ENCODE measurements at regions not wholly inside any gene's neighbourhood (a gene's known extent, or its start where the extent isn't known, plus 50 kb on each side); places are given as distances from the start of the nearest gene placed in this dataset.

- peaks cover 2% of the 10 kb centered on the region for H3K27me3 ChIP-seq (ENCODE audit: control insufficient read depth, insufficient read depth, low read length)
- 100% methylated on average over 1 of the region's 5 CpGs for WGBS (ENCODE audit: insufficient coverage, low lambda C conversion rate)
- H3K27ac ChIP-seq (ENCODE audit: low read length) = no peak overlapping the region
- no peaks in the 10 kb centered on the region for H3K36me3 ChIP-seq (ENCODE audit: control insufficient read depth, insufficient read depth, low read length)
- no peaks in the 10 kb centered on the region for H3K9me3 ChIP-seq (ENCODE audit: control insufficient read depth, low read depth, low read length)
- no peaks in the 10 kb centered on the region for H3K4me1 ChIP-seq (ENCODE audit: control insufficient read depth, insufficient read depth, low read length)
- no peak overlapping the region for H3K4me3 ChIP-seq (ENCODE audit: low read length)
- DNase-seq = no peak
Observed at GRCh38 chr2:111636905-111637304, 247.1 kb downstream of the ANAPC1 start.

- DNase-seq = no peak
- peaks cover 2% of the 10 kb centered on the region for H3K27me3 ChIP-seq (ENCODE audit: control insufficient read depth, insufficient read depth, low read length)
- no CpG with 5 or more reads among the region's 4 CpGs for WGBS (ENCODE audit: insufficient coverage, low lambda C conversion rate)
Observed at GRCh38 chr2:111638274-111638877, 245.6 kb downstream of the ANAPC1 start.

DNA sequence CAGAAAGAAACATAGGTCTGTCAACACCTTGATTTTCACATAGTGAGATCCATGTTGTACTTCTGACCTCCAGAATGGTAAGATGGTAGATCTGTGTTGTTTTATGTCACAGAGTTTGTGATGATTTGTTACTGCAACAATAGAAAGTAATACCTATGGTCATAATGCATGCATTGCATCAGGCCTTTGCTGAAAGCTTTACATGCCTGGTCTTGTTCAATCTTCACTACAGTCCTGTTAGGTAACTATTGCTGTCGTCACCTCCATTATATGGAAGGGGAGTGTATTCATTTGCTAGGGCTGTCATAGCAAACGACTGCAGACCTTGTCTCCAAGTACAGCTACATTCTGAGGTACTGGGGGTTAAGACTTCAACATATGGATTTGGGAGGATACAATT lies 243.5 kb downstream of the ANAPC1 start:
- no peaks in the 10 kb centered on the region for H3K4me1 ChIP-seq (ENCODE audit: control insufficient read depth, insufficient read depth, low read length)
- no peaks in the 10 kb centered on the region for H3K27me3 ChIP-seq (ENCODE audit: control insufficient read depth, insufficient read depth, low read length)
- no peaks in the 10 kb centered on the region for H3K36me3 ChIP-seq (ENCODE audit: control insufficient read depth, insufficient read depth, low read length)
- DNase-seq = no peak
- whole genome bisulfite sequencing (ENCODE audit: insufficient coverage, low lambda C conversion rate) = no CpG with 5 or more reads among the region's 2 CpGs
- H3K4me3 ChIP-seq (ENCODE audit: low read length) = no peak overlapping the region
- H3K9me3 ChIP-seq (ENCODE audit: control insufficient read depth, low read depth, low read length) = no peaks in the 10 kb centered on the region
- H3K27ac ChIP-seq (ENCODE audit: low read length) = no peak overlapping the region

More at GRCh38 chr2:111638274-111638877, 245.6 kb downstream of the ANAPC1 start:
- Histone ChIP-seq H3K9me3 (ENCODE audit: control insufficient read depth, low read depth, low read length) (no peaks in the 10 kb centered on the region), H3K4me1 (ENCODE audit: control insufficient read depth, insufficient read depth, low read length) (no peaks in the 10 kb centered on the region), H3K4me3 (ENCODE audit: low read length) (no peak overlapping the region), H3K36me3 (ENCODE audit: control insufficient read depth, insufficient read depth, low read length) (no peaks in the 10 kb centered on the region), H3K27ac (ENCODE audit: low read length) (no peak overlapping the region)

DNA sequence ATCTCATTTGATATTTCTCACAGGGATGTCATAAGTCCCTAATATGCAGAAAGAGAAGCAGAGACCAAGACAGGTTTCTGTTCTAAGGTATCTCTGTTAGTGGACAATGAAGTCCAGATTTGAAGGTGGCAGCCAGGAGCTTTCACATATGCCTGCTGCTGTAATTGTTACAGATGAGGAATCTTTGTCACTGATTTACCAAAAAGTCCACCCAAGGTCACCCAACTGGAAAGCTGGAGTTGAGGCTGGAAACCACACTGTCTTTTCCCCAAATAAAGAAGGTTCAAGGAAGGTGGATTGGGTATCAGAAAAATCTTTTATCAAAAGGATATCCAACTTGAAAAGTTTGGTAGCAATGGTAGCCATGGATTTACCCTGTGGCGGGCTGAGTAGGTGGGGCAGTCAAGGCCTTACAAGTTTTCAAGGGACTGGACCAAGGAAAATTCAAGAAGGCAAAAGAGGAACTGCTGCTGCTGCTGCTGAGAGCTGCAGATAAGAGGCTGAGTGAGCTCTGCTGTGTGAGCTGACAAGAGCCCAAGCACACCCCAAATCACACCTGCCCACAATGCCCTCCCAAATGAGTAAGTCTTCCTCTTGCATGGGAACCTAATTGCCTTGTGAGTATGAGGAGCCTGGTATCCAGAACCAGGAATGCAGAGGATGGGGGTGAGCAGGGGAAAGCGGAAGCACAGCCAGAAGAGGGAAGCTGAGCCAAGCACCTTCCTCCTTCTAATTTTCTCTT lies 241.2 kb downstream of the ANAPC1 start:
- no peaks in the 10 kb centered on the region for H3K4me1 ChIP-seq (ENCODE audit: control insufficient read depth, insufficient read depth, low read length)
- DNase-seq = no peak
- no peaks in the 10 kb centered on the region for H3K27me3 ChIP-seq (ENCODE audit: control insufficient read depth, insufficient read depth, low read length)
- H3K4me3 ChIP-seq (ENCODE audit: low read length) = no peak overlapping the region
- H3K9me3 ChIP-seq (ENCODE audit: control insufficient read depth, low read depth, low read length) = peaks cover 5% of the 10 kb centered on the region
- H3K27ac ChIP-seq (ENCODE audit: low read length) = no peak overlapping the region
- no CpG with 5 or more reads among the region's 2 CpGs for WGBS (ENCODE audit: insufficient coverage, low lambda C conversion rate)
- no peaks in the 10 kb centered on the region for H3K36me3 ChIP-seq (ENCODE audit: control insufficient read depth, insufficient read depth, low read length)

DNA sequence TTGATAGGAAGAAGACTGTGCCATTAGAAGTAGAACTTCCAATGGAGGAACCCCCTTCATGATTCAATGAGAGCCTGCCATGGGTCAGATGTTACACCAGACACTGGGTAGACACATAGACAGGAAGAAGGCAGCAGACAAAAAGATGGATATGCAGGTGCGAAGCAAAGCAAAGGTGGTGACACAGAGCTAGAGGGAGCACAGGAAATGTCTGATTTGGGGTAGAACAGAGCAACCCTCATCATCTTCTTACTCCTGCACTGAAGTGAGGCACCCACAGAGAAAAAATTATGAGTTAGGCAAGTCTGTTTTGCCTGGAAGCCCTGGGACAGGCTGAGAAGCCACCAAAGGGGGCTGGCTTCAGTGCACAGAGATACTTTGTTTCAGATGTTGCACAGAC lies 240.2 kb downstream of the ANAPC1 start:
- DNase-seq = no peak
- Histone ChIP-seq H3K9me3 (ENCODE audit: control insufficient read depth, low read depth, low read length) (peaks cover 5% of the 10 kb centered on the region), H3K4me1 (ENCODE audit: control insufficient read depth, insufficient read depth, low read length) (no peaks in the 10 kb centered on the region), H3K27me3 (ENCODE audit: control insufficient read depth, insufficient read depth, low read length) (no peaks in the 10 kb centered on the region), H3K36me3 (ENCODE audit: control insufficient read depth, insufficient read depth, low read length) (no peaks in the 10 kb centered on the region), H3K27ac (ENCODE audit: low read length) (no peak overlapping the region), H3K4me3 (ENCODE audit: low read length) (no peak overlapping the region)
- WGBS (ENCODE audit: insufficient coverage, low lambda C conversion rate) = no CpG with 5 or more reads among the region's 1 CpG

- Histone ChIP-seq H3K4me3 (ENCODE audit: low read length) (no peak overlapping the region), H3K27me3 (ENCODE audit: control insufficient read depth, insufficient read depth, low read length) (no peaks in the 10 kb centered on the region), H3K4me1 (ENCODE audit: control insufficient read depth, insufficient read depth, low read length) (no peaks in the 10 kb centered on the region), H3K9me3 (ENCODE audit: control insufficient read depth, low read depth, low read length) (peaks cover 9% of the 10 kb centered on the region), H3K27ac (ENCODE audit: low read length) (no peak overlapping the region), H3K36me3 (ENCODE audit: control insufficient read depth, insufficient read depth, low read length) (no peaks in the 10 kb centered on the region)
- no peak for DNase-seq
- 87% methylated on average over 3 of the region's 3 CpGs for WGBS (ENCODE audit: insufficient coverage, low lambda C conversion rate)
Observed at GRCh38 chr2:111647359-111647758, 236.6 kb downstream of the ANAPC1 start.

- Histone ChIP-seq H3K9me3 (ENCODE audit: control insufficient read depth, low read depth, low read length) (peaks cover 4% of the 10 kb centered on the region), H3K27me3 (ENCODE audit: control insufficient read depth, insufficient read depth, low read length) (no peaks in the 10 kb centered on the region), H3K4me3 (ENCODE audit: low read length) (no peak overlapping the region), H3K36me3 (ENCODE audit: control insufficient read depth, insufficient read depth, low read length) (no peaks in the 10 kb centered on the region), H3K4me1 (ENCODE audit: control insufficient read depth, insufficient read depth, low read length) (peaks cover 7% of the 10 kb centered on the region), H3K27ac (ENCODE audit: low read length) (no peak overlapping the region)
- DNase-seq = no peak
- 100% methylated on average over 4 of the region's 4 CpGs for WGBS (ENCODE audit: insufficient coverage, low lambda C conversion rate)
Observed at GRCh38 chr2:111652038-111652437, 232.0 kb downstream of the ANAPC1 start.

- Histone ChIP-seq H3K4me1 (ENCODE audit: control insufficient read depth, insufficient read depth, low read length) (peaks cover 13% of the 10 kb centered on the region), H3K9me3 (ENCODE audit: control insufficient read depth, low read depth, low read length) (peaks cover 4% of the 10 kb centered on the region), H3K36me3 (ENCODE audit: control insufficient read depth, insufficient read depth, low read length) (no peaks in the 10 kb centered on the region), H3K4me3 (ENCODE audit: low read length) (no peak overlapping the region), H3K27me3 (ENCODE audit: control insufficient read depth, insufficient read depth, low read length) (no peaks in the 10 kb centered on the region), H3K27ac (ENCODE audit: low read length) (no peak overlapping the region)
- DNase-seq = no peak
- no CpG with 5 or more reads among the region's 1 CpG for WGBS (ENCODE audit: insufficient coverage, low lambda C conversion rate)
Observed at GRCh38 chr2:111652681-111653080, 231.3 kb downstream of the ANAPC1 start.

DNA sequence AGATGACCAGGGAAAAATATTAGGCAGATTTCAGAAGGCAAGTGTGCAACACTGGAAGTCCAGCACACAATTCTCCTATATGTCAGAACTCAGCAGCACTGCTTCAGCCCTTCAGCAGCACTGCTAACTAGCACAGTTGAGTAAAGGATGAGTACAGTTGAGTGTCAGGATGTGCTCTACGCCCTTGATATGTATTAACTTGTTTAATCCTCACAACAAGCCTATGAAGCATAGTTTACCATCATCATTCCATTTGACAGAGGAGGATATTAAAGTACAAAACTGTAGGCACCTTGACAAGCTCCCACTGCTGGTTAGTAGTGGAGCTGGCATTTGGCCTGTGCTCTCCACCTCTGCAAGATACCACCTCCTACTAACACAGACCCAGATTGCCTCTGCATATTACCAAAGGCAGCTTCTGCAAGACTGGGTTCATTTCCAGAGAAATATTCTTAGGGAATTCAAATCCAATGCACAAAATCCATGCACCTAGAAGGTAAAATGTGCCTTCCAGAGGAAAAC lies 230.8 kb downstream of the ANAPC1 start:
- no peaks in the 10 kb centered on the region for H3K27me3 ChIP-seq (ENCODE audit: control insufficient read depth, insufficient read depth, low read length)
- no peaks in the 10 kb centered on the region for H3K36me3 ChIP-seq (ENCODE audit: control insufficient read depth, insufficient read depth, low read length)
- H3K27ac ChIP-seq (ENCODE audit: low read length) = no peak overlapping the region
- WGBS (ENCODE audit: insufficient coverage, low lambda C conversion rate) = no CpG with 5 or more reads among the region's 1 CpG
- no peak overlapping the region for H3K4me3 ChIP-seq (ENCODE audit: low read length)
- H3K9me3 ChIP-seq (ENCODE audit: control insufficient read depth, low read depth, low read length) = peaks cover 4% of the 10 kb centered on the region
- peaks cover 13% of the 10 kb centered on the region for H3K4me1 ChIP-seq (ENCODE audit: control insufficient read depth, insufficient read depth, low read length)
- DNase-seq = no peak

DNA sequence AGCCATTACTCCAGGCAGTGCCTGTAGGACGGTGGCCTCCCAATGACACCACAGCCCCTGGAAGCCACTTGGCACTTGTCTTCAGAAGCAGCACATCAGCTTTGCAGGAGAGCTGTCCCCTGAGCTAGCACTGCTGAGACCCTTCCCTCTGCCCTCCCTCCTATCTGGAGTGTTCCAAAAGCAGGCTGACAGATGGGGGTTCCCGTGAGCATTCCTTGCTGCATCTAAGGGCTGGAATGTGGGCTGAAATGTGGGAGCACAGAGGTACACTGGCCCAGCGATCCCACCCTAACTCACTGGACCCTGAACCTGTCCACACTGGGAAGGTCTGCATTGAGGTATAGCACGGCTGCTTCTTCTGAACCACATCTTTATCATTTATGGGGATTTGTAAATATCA lies 230.1 kb downstream of the ANAPC1 start:
- no peaks in the 10 kb centered on the region for H3K36me3 ChIP-seq (ENCODE audit: control insufficient read depth, insufficient read depth, low read length)
- peaks cover 14% of the 10 kb centered on the region for H3K4me1 ChIP-seq (ENCODE audit: control insufficient read depth, insufficient read depth, low read length)
- peaks cover 4% of the 10 kb centered on the region for H3K9me3 ChIP-seq (ENCODE audit: control insufficient read depth, low read depth, low read length)
- H3K27me3 ChIP-seq (ENCODE audit: control insufficient read depth, insufficient read depth, low read length) = no peaks in the 10 kb centered on the region
- WGBS (ENCODE audit: insufficient coverage, low lambda C conversion rate) = no CpG with 5 or more reads among the region's 4 CpGs
- no peak overlapping the region for H3K27ac ChIP-seq (ENCODE audit: low read length)
- no peak overlapping the region for H3K4me3 ChIP-seq (ENCODE audit: low read length)
- DNase-seq = no peak
